ENCODE measurements at regions not wholly inside any gene's neighbourhood (a gene's known extent, or its start where the extent isn't known, plus 50 kb on each side); places are given as distances from the start of the nearest gene placed in this dataset.

- H3K4me3 ChIP-seq: no peak overlapping the region
- no peaks in the 10 kb centered on the region for H3K27me3 ChIP-seq
- 47 to 66% methylated on average over 2 of the region's 2 CpGs for WGBS, 2 donors
- DNase-seq (no peak), ATAC-seq (no peak)
- intact Hi-C loops (cut with DNase I): no loop called here
- H3K36me3 ChIP-seq: no peaks in the 10 kb centered on the region
- no peaks in the 10 kb centered on the region for H3K4me1 ChIP-seq
- TF ChIP-seq CTCF (IDR thresholded peaks at IDR 0.05): no peak
- no peak overlapping the region for H3K27ac ChIP-seq
- no peaks in the 10 kb centered on the region for H3K9me3 ChIP-seq
These were observed 160.6 kb upstream of the PLCXD3 start for GRCh38 chr5:41670854-41671479.

GRCh38 chr5:41670216-41670615 lies 159.8 kb upstream of the PLCXD3 start:
- DNase-seq (no peak), ATAC-seq (no peak)
- intact Hi-C loops (cut with DNase I): no loop called here
- Histone ChIP-seq H3K27me3 (no peaks in the 10 kb centered on the region), H3K4me3 (no peak overlapping the region), H3K4me1 (no peaks in the 10 kb centered on the region), H3K36me3 (no peaks in the 10 kb centered on the region), H3K9me3 (no peaks in the 10 kb centered on the region), H3K27ac (no peak overlapping the region)
- 91 to 92% methylated on average over 3 of the region's 3 CpGs for WGBS, 2 donors
- TF ChIP-seq CTCF (IDR thresholded peaks at IDR 0.05): no peak

- 77 to 81% methylated on average over 3 of the region's 3 CpGs for WGBS, 2 donors
- Histone ChIP-seq H3K27me3 (no peaks in the 10 kb centered on the region), H3K4me1 (no peaks in the 10 kb centered on the region), H3K9me3 (peaks cover 0 to 9% (median 0%) of the 10 kb centered on the region in 11 donors), H3K36me3 (no peaks in the 10 kb centered on the region), H3K27ac (no peak overlapping the region), H3K4me3 (no peak overlapping the region)
- intact Hi-C loops (cut with DNase I): no loop called here
- TF ChIP-seq CTCF (IDR thresholded peaks at IDR 0.05): no peak
- no peak for DNase-seq
- ATAC-seq: no peak
These were observed 150.9 kb upstream of the PLCXD3 start for GRCh38 chr5:41661254-41661653.

- TF ChIP-seq CTCF (IDR thresholded peaks at IDR 0.05): no peak
- Histone ChIP-seq H3K36me3 (no peaks in the 10 kb centered on the region), H3K4me1 (no peaks in the 10 kb centered on the region), H3K4me3 (no peak overlapping the region), H3K27me3 (no peaks in the 10 kb centered on the region), H3K9me3 (peaks cover 0 to 11% (median 0%) of the 10 kb centered on the region in 11 donors), H3K27ac (no peak overlapping the region)
- DNase-seq (no peak), ATAC-seq (no peak)
- WGBS, 2 donors: 88 to 96% methylated on average over 1 of the region's 1 CpG
- intact Hi-C loops (cut with DNase I): no loop called here
These were observed 146.2 kb upstream of the PLCXD3 start for GRCh38 chr5:41656597-41656996.

Measured in heart right ventricle (tissue), 16 donors.